H1 (cell line): ENCODE measurements at regions not wholly inside any gene's neighbourhood (a gene's known extent, or its start where the extent isn't known, plus 50 kb on each side); places are given as distances from the start of the nearest gene placed in this dataset.

Source experiments
- CTCF ChIA-PET: fragments of 300-600 bp; sonication (Branson Sonifier 250); formaldehyde crosslinking; loops from one replicate; lab custom pipeline; 2021; ENCODE audit not compliant: partially characterized antibody; lab: Charles Lee
- POLR2A ChIA-PET: fragments of 300-600 bp; sonication (Branson Sonifier 250); formaldehyde crosslinking; loops from one replicate; lab custom pipeline; 2021; ENCODE audit warnings: inconsistent platforms; ENCODE audit not compliant: partially characterized antibody; lab: Charles Lee
- DNase-seq, 2 experiments: peaks; one replicate each; pipeline versions ENCODE4 v3.0.0 to v3.0.0-alpha.2; 2010 to 2022; ENCODE audit warnings: low spot score in 2 of 2, low read depth in 1 of 2, mixed read lengths in 1 of 2
- FAIRE-seq: peaks from 2 replicates; lab custom pipeline; 2011; peaks lifted over from hg19 to GRCh38; lab: Jason Lieb, UNC
- H2AFZ ChIP-seq: 2 replicates; pipeline ENCODE4 v1.8.1; 2012; ENCODE audit warnings: low read length, inconsistent platforms
- H2AK5ac ChIP-seq: 2 replicates; pipeline ENCODE4 v1.6.1; 2013; ENCODE audit warnings: low read depth, low read length
- H2BK120ac ChIP-seq: replicated peaks from 2 replicates; pipeline ENCODE3; 2013; ENCODE audit warnings: low read depth, low read length, inconsistent platforms
- H2BK12ac ChIP-seq: 2 replicates; pipeline ENCODE4 v1.6.1; 2013; ENCODE audit warnings: low read depth, low read length
- H2BK15ac ChIP-seq: 2 replicates; pipeline ENCODE4 v1.6.1; 2013; ENCODE audit warnings: low read length
- H2BK20ac ChIP-seq: 2 replicates; pipeline ENCODE4 v1.6.1; 2013; ENCODE audit warnings: low read length
- H2BK5ac ChIP-seq: 2 replicates; pipeline ENCODE4 v1.6.1; 2013; ENCODE audit warnings: low read depth, low read length
- H3K14ac ChIP-seq: 2 replicates; pipeline ENCODE4 v1.6.1; 2013; ENCODE audit warnings: inconsistent platforms; ENCODE audit not compliant: insufficient read length
- H3K18ac ChIP-seq: 2 replicates; pipeline ENCODE4 v1.6.1; 2013; ENCODE audit warnings: low read length; ENCODE audit errors: extremely low read depth
- H3K23ac ChIP-seq: 2 replicates; pipeline ENCODE4 v1.6.1; 2013; ENCODE audit warnings: inconsistent platforms; ENCODE audit not compliant: insufficient read length
- H3K23me2 ChIP-seq: 2 replicates; pipeline ENCODE4 v1.6.1; 2013; ENCODE audit warnings: low read depth, low read length
- H3K27ac ChIP-seq: 2 replicates; pipeline ENCODE4 v1.6.1; 2011; ENCODE audit warnings: low read depth, low read length, inconsistent platforms
- H3K27me3 ChIP-seq, 4 experiments: replicated peaks in 1 of 4; 1 replicate in 1 of 4; 2 replicates in 3 of 4; pipeline versions ENCODE4 v1.6.1 to v1.8.1; 2011 to 2013; ENCODE audit warnings: low read length in 3 of 4, mild to moderate bottlenecking in 3 of 4, inconsistent platforms in 2 of 4, mixed read lengths in 2 of 4, moderate library complexity in 1 of 4; ENCODE audit not compliant: control insufficient read depth in 3 of 4, insufficient read depth in 3 of 4; ENCODE audit errors: extremely low read depth in 1 of 4
- H3K36me3 ChIP-seq, 4 experiments: 2 replicates each; pipeline versions ENCODE4 v1.6.1 to v1.8.1; 2011 to 2013; ENCODE audit warnings: mild to moderate bottlenecking in 4 of 4, low read length in 3 of 4, moderate library complexity in 2 of 4, control low read depth in 1 of 4, inconsistent platforms in 1 of 4; ENCODE audit not compliant: insufficient read depth in 4 of 4, control insufficient read depth in 2 of 4
- H3K4ac ChIP-seq: replicated peaks from 2 replicates; pipeline ENCODE3; 2013; ENCODE audit warnings: low read length, low read depth, mixed read lengths, inconsistent platforms; ENCODE audit not compliant: insufficient read length
- H3K4me1 ChIP-seq, 4 experiments: replicated peaks in 1 of 4; 1 replicate in 1 of 4; 2 replicates in 3 of 4; pipeline versions ENCODE4 v1.6.1 to v1.8.1; 2011 to 2013; ENCODE audit warnings: low read length in 3 of 4, inconsistent platforms in 2 of 4, mixed read lengths in 1 of 4; ENCODE audit not compliant: insufficient read depth in 4 of 4, control insufficient read depth in 3 of 4
- H3K4me2 ChIP-seq, 2 experiments: 2 replicates each; pipeline versions ENCODE4 v1.6.1 to v1.8.1; 2011 to 2013; ENCODE audit warnings: low read depth in 2 of 2, low read length in 2 of 2, control low read depth in 1 of 2, inconsistent platforms in 1 of 2, mild to moderate bottlenecking in 1 of 2; ENCODE audit not compliant: insufficient read depth in 1 of 2
- H3K4me3 ChIP-seq, 4 experiments: fragments of 200-600, 300-600 bp in 1 of 4; sonication (generic), shearing (Covaris generic), sonication (Bioruptor Twin) in 1 of 4; 2 replicates each; pipeline versions ENCODE4 v1.5.1 to v1.8.1; 2011 to 2016; ENCODE audit warnings: low read length in 4 of 4, low read depth in 3 of 4, control low read depth in 2 of 4, inconsistent platforms in 2 of 4, mild to moderate bottlenecking in 2 of 4, mixed read lengths in 1 of 4, moderate library complexity in 1 of 4; ENCODE audit not compliant: insufficient read depth in 2 of 4; ENCODE audit errors: extremely low read depth in 1 of 4
- H3K56ac ChIP-seq: replicated peaks from 2 replicates; pipeline ENCODE3; 2013; ENCODE audit warnings: low read depth, mild to moderate bottlenecking, mixed read lengths, low read length, inconsistent platforms; ENCODE audit not compliant: insufficient read length
- H3K79me1 ChIP-seq: 2 replicates; pipeline ENCODE4 v1.6.1; 2013; ENCODE audit warnings: low read depth, low read length, control low read depth
- H3K79me2 ChIP-seq, 2 experiments: 2 replicates each; pipeline versions ENCODE4 v1.6.1 to v1.8.1; 2012 to 2013; ENCODE audit warnings: low read length in 2 of 2, mild to moderate bottlenecking in 2 of 2, inconsistent platforms in 1 of 2; ENCODE audit not compliant: insufficient read depth in 2 of 2, control insufficient read depth in 1 of 2
- H3K9ac ChIP-seq, 4 experiments: replicated peaks in 1 of 4; 1 replicate in 1 of 4; 2 replicates in 3 of 4; pipeline versions ENCODE4 v1.6.1 to v1.8.1; 2011 to 2013; ENCODE audit warnings: low read depth in 3 of 4, low read length in 3 of 4, control low read depth in 2 of 4, mild to moderate bottlenecking in 2 of 4, moderate library complexity in 2 of 4, inconsistent platforms in 1 of 4; ENCODE audit errors: extremely low read depth in 1 of 4
- H3K9me3 ChIP-seq, 2 experiments: 2 replicates each; pipeline versions ENCODE4 v1.6.1 to v1.8.1; 2012 to 2013; ENCODE audit warnings: mild to moderate bottlenecking in 2 of 2, moderate library complexity in 2 of 2, control low read depth in 1 of 2, inconsistent platforms in 1 of 2, low read depth in 1 of 2, low read length in 1 of 2, mixed read lengths in 1 of 2; ENCODE audit not compliant: insufficient read depth in 2 of 2
- H4K20me1 ChIP-seq, 2 experiments: replicated peaks in 1 of 2; 2 replicates each; pipeline versions ENCODE3 to v1.8.1; 2011 to 2013; ENCODE audit warnings: inconsistent platforms in 2 of 2, low read length in 2 of 2, mild to moderate bottlenecking in 1 of 2; ENCODE audit not compliant: insufficient read depth in 2 of 2, control insufficient read depth in 1 of 2
- H4K5ac ChIP-seq: 2 replicates; pipeline ENCODE4 v1.6.1; 2013; ENCODE audit warnings: low read length, low read depth, mixed read lengths, inconsistent platforms; ENCODE audit not compliant: insufficient read length
- H4K8ac ChIP-seq: 2 replicates; pipeline ENCODE4 v1.8.0; 2013; ENCODE audit warnings: mild to moderate bottlenecking, moderate library complexity, low read length, inconsistent platforms; ENCODE audit not compliant: insufficient read depth; ENCODE audit errors: extremely low read depth
- H4K91ac ChIP-seq: replicated peaks from 2 replicates; pipeline ENCODE3; 2013; ENCODE audit warnings: low read length, mixed read lengths, inconsistent platforms; ENCODE audit not compliant: insufficient read length
- ATF3 ChIP-seq: IDR thresholded peaks from 2 replicates; pipeline ENCODE4 v1.6.1; 2011; ENCODE audit warnings: low read depth, mild to moderate bottlenecking, low read length; ENCODE audit not compliant: insufficient read depth
- E2F6 ChIP-seq: IDR thresholded peaks from 2 replicates; pipeline ENCODE4 v1.6.1; 2012; ENCODE audit warnings: inconsistent platforms
- FOSL1 ChIP-seq: IDR thresholded peaks from 2 replicates; pipeline ENCODE4 v1.6.1; 2011; ENCODE audit warnings: mild to moderate bottlenecking, low read depth, low read length, moderate library complexity; ENCODE audit not compliant: insufficient read depth
- GTF2F1 ChIP-seq: IDR thresholded peaks from 2 replicates; pipeline ENCODE4 v1.6.1; 2012; ENCODE audit warnings: low read depth, low read length, improper control_type of control experiment, borderline replicate concordance
- KDM1A ChIP-seq: fragments of 200-600, 300-600 bp; sonication (generic); IDR thresholded peaks from 2 replicates; pipeline ENCODE4 v1.7.1; 2016; ENCODE audit warnings: mild to moderate bottlenecking, low read length, borderline replicate concordance
- POU5F1 ChIP-seq: IDR thresholded peaks from 2 replicates; pipeline ENCODE4 v1.6.1; 2011; ENCODE audit warnings: low read depth, mild to moderate bottlenecking, low read length, moderate library complexity
- RXRA ChIP-seq: IDR thresholded peaks from 2 replicates; pipeline ENCODE4 v1.6.1; 2011; ENCODE audit warnings: low read depth, mild to moderate bottlenecking, low read length, moderate library complexity; ENCODE audit not compliant: insufficient read depth
- SAP30 ChIP-seq: fragments of 300-600 bp; sonication (generic); IDR thresholded peaks from 2 replicates; pipeline ENCODE4 v1.7.1; 2012; ENCODE audit warnings: low read length, moderate library complexity, mild to moderate bottlenecking, inconsistent platforms; ENCODE audit not compliant: insufficient read depth, insufficient replicate concordance
- SIRT6 ChIP-seq: IDR thresholded peaks from one replicate; pipeline ENCODE4 v1.7.1; 2012; ENCODE audit warnings: low read length, inconsistent platforms
- TBP ChIP-seq: IDR thresholded peaks from 2 replicates; pipeline ENCODE4 v1.6.1; 2011; ENCODE audit warnings: low read depth, low read length, improper control_type of control experiment
- TEAD4 ChIP-seq: IDR thresholded peaks from 2 replicates; pipeline ENCODE4 v1.6.1; 2012; ENCODE audit warnings: low read depth, low read length, inconsistent platforms, mixed read lengths
- WGBS, 2 experiments: shearing (Covaris generic) in 1 of 2; methylation state at CpG; one replicate each; pipeline versions ENCODE4 v1.1.6 to v1.1.7; 2013 to 2015; ENCODE audit warnings: low lambda C conversion rate in 2 of 2, mixed read lengths in 2 of 2, inconsistent platforms in 1 of 2, low coverage in 1 of 2, missing lambda C conversion rate in 1 of 2; ENCODE audit not compliant: insufficient replicate concordance in 2 of 2, insufficient coverage in 1 of 2, insufficient read length in 1 of 2; ENCODE audit errors: extremely low coverage in 1 of 2, missing lambda C conversion rate in 1 of 2; 5-methylcytosine and 5-hydroxymethylcytosine counted together

- no peaks in the 10 kb centered on the region for H3K4me1 ChIP-seq
These were observed 285.1 kb upstream of the CCDC54 start for GRCh38 chr3:107092121-107092520.

More at GRCh38 chr3:107092121-107092520, 285.1 kb upstream of the CCDC54 start:
- Histone ChIP-seq H3K23me2 (no peaks in the 10 kb centered on the region), H3K56ac (no peak overlapping the region), H3K79me2 (no peaks in the 10 kb centered on the region), H4K8ac (no peak overlapping the region), H2AK5ac (no peak overlapping the region), H3K79me1 (no peaks in the 10 kb centered on the region), H3K4ac (no peak overlapping the region), H2BK15ac (no peak overlapping the region), H3K14ac (no peak overlapping the region), H2BK120ac (no peak overlapping the region), H4K91ac (no peak overlapping the region), H3K9me3 (no peaks in the 10 kb centered on the region), H3K4me3 (no peak overlapping the region), H3K36me3 (no peaks in the 10 kb centered on the region), H4K5ac (no peak overlapping the region), H2AFZ (no peak overlapping the region), H3K23ac (no peak overlapping the region), H2BK20ac (no peak overlapping the region), H4K20me1 (no peaks in the 10 kb centered on the region), H2BK12ac (no peak overlapping the region), H3K27me3 (no peaks in the 10 kb centered on the region), H3K9ac (no peak overlapping the region), H2BK5ac (no peak overlapping the region), H3K4me2 (no peak overlapping the region), H3K27ac (no peak overlapping the region), H3K18ac (no peak overlapping the region)
- no peak for FAIRE-seq
- CTCF ChIA-PET, result interaction anchor here (0.8 to 2.0 kb wide), 2 partner anchors 26 to 28 kb away, joined by 3 to 6 read pairs; no protein-coding TSS in a partner anchor
- POLR2A ChIA-PET, result no interaction called here
- 85% methylated on average over 3 of the region's 3 CpGs; no CpG with 5 or more reads in 1 of the 2 experiments for WGBS, 2 experiments
- DNase-seq, result no peak
- TF ChIP-seq SIRT6 (no peak), TBP (no peak), E2F6 (no peak), RXRA (no peak), FOSL1 (no peak), SAP30 (no peak), TEAD4 (no peak), POU5F1 (no peak), GTF2F1 (no peak), KDM1A (no peak), ATF3 (no peak)
